Mucosa of descending colon (tissue), 3 donors: ENCODE measurements at regions not wholly inside any gene's neighbourhood (a gene's known extent, or its start where the extent isn't known, plus 50 kb on each side); places are given as distances from the start of the nearest gene placed in this dataset.

Experiments used
- ATAC-seq: fragments of 200-7000 bp; cut with Tn5 transposase; one replicate; pipeline ENCODE4 v1.9.1; 2020; ENCODE audit warnings: mild to moderate bottlenecking, moderate library complexity
- DNase-seq, 3 donors: peaks; one replicate each; pipeline ENCODE4 v3.0.0-alpha.2; 2020
- H3K36me3 ChIP-seq: fragments of 200-600 bp; one replicate; pipeline ENCODE4 v1.8.0; 2021; ENCODE audit warnings: low read depth, mild to moderate bottlenecking
- H3K4me1 ChIP-seq: fragments of 200-600 bp; one replicate; pipeline ENCODE4 v1.8.0; 2021; ENCODE audit warnings: low read depth, mild to moderate bottlenecking
- H3K4me3 ChIP-seq: fragments of 200-600 bp; one replicate; pipeline ENCODE4 v1.8.0; 2021; ENCODE audit warnings: mild to moderate bottlenecking
- H3K9me3 ChIP-seq: fragments of 200-600 bp; one replicate; pipeline ENCODE4 v1.8.0; 2021; ENCODE audit warnings: mild to moderate bottlenecking
- CTCF ChIP-seq: fragments of 200-600 bp; IDR thresholded peaks from one replicate; pipeline ENCODE4 v1.8.0; 2022; ENCODE audit warnings: antibody characterized with exemption, mild to moderate bottlenecking
- intact Hi-C, 2 donors: fragments of 100-400 bp; cut with DNase I in 1 of 2; cut with micrococcal nuclease in 1 of 2; formaldehyde crosslinking; loops; one replicate each; pipeline versions ENCODE4 v1.11.0 to v1.11.1; 2022; cut with DNase I, micrococcal nuclease
- donor health status: DM: no; HTN: no; CAD: no; lungs with moderate emphysema.
- donor health status: DM: no; HTN: no; CAD: no.
- donor health status: DM: no; HTN: yes; CAD: no.

- no peak for TF ChIP-seq CTCF
- Histone ChIP-seq H3K4me1 (no peaks in the 10 kb centered on the region), H3K4me3 (no peak overlapping the region), H3K36me3 (no peaks in the 10 kb centered on the region), H3K9me3 (no peaks in the 10 kb centered on the region)
- DNase-seq (no peak), ATAC-seq (no peak)
- intact Hi-C loops: no loop called here
These were observed 63.3 kb upstream of the LRRN1 start for GRCh38 chr3:3735919-3736318.

GRCh38 chr3:3734881-3735280 lies 64.3 kb upstream of the LRRN1 start:
- intact Hi-C loops: no loop called here
- DNase-seq (no peak), ATAC-seq (no peak)
- no peaks in the 10 kb centered on the region for H3K9me3 ChIP-seq
- no peak for TF ChIP-seq CTCF
- H3K4me1 ChIP-seq: no peaks in the 10 kb centered on the region
- no peaks in the 10 kb centered on the region for H3K36me3 ChIP-seq
- no peak overlapping the region for H3K4me3 ChIP-seq

GRCh38 chr3:3729261-3729660 lies 70.0 kb upstream of the LRRN1 start:
- H3K4me3 ChIP-seq: no peak overlapping the region
- no peaks in the 10 kb centered on the region for H3K4me1 ChIP-seq
- ATAC-seq (no peak), DNase-seq (no peak)
- no peaks in the 10 kb centered on the region for H3K9me3 ChIP-seq
- intact Hi-C loops: no loop called here
- no peaks in the 10 kb centered on the region for H3K36me3 ChIP-seq
- no peak for TF ChIP-seq CTCF

GRCh38 chr3:3726549-3726948 lies 72.7 kb upstream of the LRRN1 start:
- Histone ChIP-seq H3K4me1 (no peaks in the 10 kb centered on the region), H3K4me3 (no peak overlapping the region), H3K9me3 (no peaks in the 10 kb centered on the region), H3K36me3 (no peaks in the 10 kb centered on the region)
- ATAC-seq: no peak
- no peak for TF ChIP-seq CTCF
- no peak for DNase-seq
- intact Hi-C loops: no loop called here

- ATAC-seq: no peak
- Histone ChIP-seq H3K4me3 (no peak overlapping the region), H3K9me3 (no peaks in the 10 kb centered on the region), H3K4me1 (no peaks in the 10 kb centered on the region), H3K36me3 (no peaks in the 10 kb centered on the region)
- TF ChIP-seq CTCF: no peak
- DNase-seq: no peak
- intact Hi-C loops: no loop called here
These were observed 84.7 kb upstream of the LRRN1 start for GRCh38 chr3:3714572-3714971.

GRCh38 chr3:3712971-3713370 lies 86.3 kb upstream of the LRRN1 start:
- no peaks in the 10 kb centered on the region for H3K36me3 ChIP-seq
- ATAC-seq (no peak), DNase-seq (no peak)
- no peak overlapping the region for H3K4me3 ChIP-seq
- TF ChIP-seq CTCF: no peak
- intact Hi-C loops: no loop called here
- no peaks in the 10 kb centered on the region for H3K9me3 ChIP-seq
- H3K4me1 ChIP-seq: no peaks in the 10 kb centered on the region
